H1 (cell line): ENCODE measurements at regions not wholly inside any gene's neighbourhood (a gene's known extent, or its start where the extent isn't known, plus 50 kb on each side); places are given as distances from the start of the nearest gene placed in this dataset.

Experiments used
- CTCF ChIA-PET: fragments of 300-600 bp; sonication (Branson Sonifier 250); formaldehyde crosslinking; loops from one replicate; lab custom pipeline; 2021; ENCODE audit not compliant: partially characterized antibody; lab: Charles Lee
- POLR2A ChIA-PET: fragments of 300-600 bp; sonication (Branson Sonifier 250); formaldehyde crosslinking; loops from one replicate; lab custom pipeline; 2021; ENCODE audit warnings: inconsistent platforms; ENCODE audit not compliant: partially characterized antibody; lab: Charles Lee
- DNase-seq, 2 experiments: peaks; one replicate each; pipeline versions ENCODE4 v3.0.0 to v3.0.0-alpha.2; 2010 to 2022; ENCODE audit warnings: low spot score in 2 of 2, low read depth in 1 of 2, mixed read lengths in 1 of 2
- FAIRE-seq: peaks from 2 replicates; lab custom pipeline; 2011; peaks lifted over from hg19 to GRCh38; lab: Jason Lieb, UNC
- H2AFZ ChIP-seq: 2 replicates; pipeline ENCODE4 v1.8.1; 2012; ENCODE audit warnings: low read length, inconsistent platforms
- H2AK5ac ChIP-seq: 2 replicates; pipeline ENCODE4 v1.6.1; 2013; ENCODE audit warnings: low read depth, low read length
- H2BK120ac ChIP-seq: replicated peaks from 2 replicates; pipeline ENCODE3; 2013; ENCODE audit warnings: low read depth, low read length, inconsistent platforms
- H2BK12ac ChIP-seq: 2 replicates; pipeline ENCODE4 v1.6.1; 2013; ENCODE audit warnings: low read depth, low read length
- H2BK15ac ChIP-seq: 2 replicates; pipeline ENCODE4 v1.6.1; 2013; ENCODE audit warnings: low read length
- H2BK20ac ChIP-seq: 2 replicates; pipeline ENCODE4 v1.6.1; 2013; ENCODE audit warnings: low read length
- H2BK5ac ChIP-seq: 2 replicates; pipeline ENCODE4 v1.6.1; 2013; ENCODE audit warnings: low read depth, low read length
- H3K14ac ChIP-seq: 2 replicates; pipeline ENCODE4 v1.6.1; 2013; ENCODE audit warnings: inconsistent platforms; ENCODE audit not compliant: insufficient read length
- H3K18ac ChIP-seq: 2 replicates; pipeline ENCODE4 v1.6.1; 2013; ENCODE audit warnings: low read length; ENCODE audit errors: extremely low read depth
- H3K23ac ChIP-seq: 2 replicates; pipeline ENCODE4 v1.6.1; 2013; ENCODE audit warnings: inconsistent platforms; ENCODE audit not compliant: insufficient read length
- H3K23me2 ChIP-seq: 2 replicates; pipeline ENCODE4 v1.6.1; 2013; ENCODE audit warnings: low read depth, low read length
- H3K27ac ChIP-seq: 2 replicates; pipeline ENCODE4 v1.6.1; 2011; ENCODE audit warnings: low read depth, low read length, inconsistent platforms
- H3K27me3 ChIP-seq, 4 experiments: replicated peaks in 1 of 4; 1 replicate in 1 of 4; 2 replicates in 3 of 4; pipeline versions ENCODE4 v1.6.1 to v1.8.1; 2011 to 2013; ENCODE audit warnings: low read length in 3 of 4, mild to moderate bottlenecking in 3 of 4, inconsistent platforms in 2 of 4, mixed read lengths in 2 of 4, moderate library complexity in 1 of 4; ENCODE audit not compliant: control insufficient read depth in 3 of 4, insufficient read depth in 3 of 4; ENCODE audit errors: extremely low read depth in 1 of 4
- H3K36me3 ChIP-seq, 4 experiments: 2 replicates each; pipeline versions ENCODE4 v1.6.1 to v1.8.1; 2011 to 2013; ENCODE audit warnings: mild to moderate bottlenecking in 4 of 4, low read length in 3 of 4, moderate library complexity in 2 of 4, control low read depth in 1 of 4, inconsistent platforms in 1 of 4; ENCODE audit not compliant: insufficient read depth in 4 of 4, control insufficient read depth in 2 of 4
- H3K4ac ChIP-seq: replicated peaks from 2 replicates; pipeline ENCODE3; 2013; ENCODE audit warnings: low read length, low read depth, mixed read lengths, inconsistent platforms; ENCODE audit not compliant: insufficient read length
- H3K4me1 ChIP-seq, 4 experiments: replicated peaks in 1 of 4; 1 replicate in 1 of 4; 2 replicates in 3 of 4; pipeline versions ENCODE4 v1.6.1 to v1.8.1; 2011 to 2013; ENCODE audit warnings: low read length in 3 of 4, inconsistent platforms in 2 of 4, mixed read lengths in 1 of 4; ENCODE audit not compliant: insufficient read depth in 4 of 4, control insufficient read depth in 3 of 4
- H3K4me2 ChIP-seq, 2 experiments: 2 replicates each; pipeline versions ENCODE4 v1.6.1 to v1.8.1; 2011 to 2013; ENCODE audit warnings: low read depth in 2 of 2, low read length in 2 of 2, control low read depth in 1 of 2, inconsistent platforms in 1 of 2, mild to moderate bottlenecking in 1 of 2; ENCODE audit not compliant: insufficient read depth in 1 of 2
- H3K4me3 ChIP-seq, 4 experiments: fragments of 200-600, 300-600 bp in 1 of 4; sonication (generic), shearing (Covaris generic), sonication (Bioruptor Twin) in 1 of 4; 2 replicates each; pipeline versions ENCODE4 v1.5.1 to v1.8.1; 2011 to 2016; ENCODE audit warnings: low read length in 4 of 4, low read depth in 3 of 4, control low read depth in 2 of 4, inconsistent platforms in 2 of 4, mild to moderate bottlenecking in 2 of 4, mixed read lengths in 1 of 4, moderate library complexity in 1 of 4; ENCODE audit not compliant: insufficient read depth in 2 of 4; ENCODE audit errors: extremely low read depth in 1 of 4
- H3K56ac ChIP-seq: replicated peaks from 2 replicates; pipeline ENCODE3; 2013; ENCODE audit warnings: low read depth, mild to moderate bottlenecking, mixed read lengths, low read length, inconsistent platforms; ENCODE audit not compliant: insufficient read length
- H3K79me1 ChIP-seq: 2 replicates; pipeline ENCODE4 v1.6.1; 2013; ENCODE audit warnings: low read depth, low read length, control low read depth
- H3K79me2 ChIP-seq, 2 experiments: 2 replicates each; pipeline versions ENCODE4 v1.6.1 to v1.8.1; 2012 to 2013; ENCODE audit warnings: low read length in 2 of 2, mild to moderate bottlenecking in 2 of 2, inconsistent platforms in 1 of 2; ENCODE audit not compliant: insufficient read depth in 2 of 2, control insufficient read depth in 1 of 2
- H3K9ac ChIP-seq, 4 experiments: replicated peaks in 1 of 4; 1 replicate in 1 of 4; 2 replicates in 3 of 4; pipeline versions ENCODE4 v1.6.1 to v1.8.1; 2011 to 2013; ENCODE audit warnings: low read depth in 3 of 4, low read length in 3 of 4, control low read depth in 2 of 4, mild to moderate bottlenecking in 2 of 4, moderate library complexity in 2 of 4, inconsistent platforms in 1 of 4; ENCODE audit errors: extremely low read depth in 1 of 4
- H3K9me3 ChIP-seq, 2 experiments: 2 replicates each; pipeline versions ENCODE4 v1.6.1 to v1.8.1; 2012 to 2013; ENCODE audit warnings: mild to moderate bottlenecking in 2 of 2, moderate library complexity in 2 of 2, control low read depth in 1 of 2, inconsistent platforms in 1 of 2, low read depth in 1 of 2, low read length in 1 of 2, mixed read lengths in 1 of 2; ENCODE audit not compliant: insufficient read depth in 2 of 2
- H4K20me1 ChIP-seq, 2 experiments: replicated peaks in 1 of 2; 2 replicates each; pipeline versions ENCODE3 to v1.8.1; 2011 to 2013; ENCODE audit warnings: inconsistent platforms in 2 of 2, low read length in 2 of 2, mild to moderate bottlenecking in 1 of 2; ENCODE audit not compliant: insufficient read depth in 2 of 2, control insufficient read depth in 1 of 2
- H4K5ac ChIP-seq: 2 replicates; pipeline ENCODE4 v1.6.1; 2013; ENCODE audit warnings: low read length, low read depth, mixed read lengths, inconsistent platforms; ENCODE audit not compliant: insufficient read length
- H4K8ac ChIP-seq: 2 replicates; pipeline ENCODE4 v1.8.0; 2013; ENCODE audit warnings: mild to moderate bottlenecking, moderate library complexity, low read length, inconsistent platforms; ENCODE audit not compliant: insufficient read depth; ENCODE audit errors: extremely low read depth
- H4K91ac ChIP-seq: replicated peaks from 2 replicates; pipeline ENCODE3; 2013; ENCODE audit warnings: low read length, mixed read lengths, inconsistent platforms; ENCODE audit not compliant: insufficient read length
- ASH2L ChIP-seq: fragments of 200-600, 300-600 bp; sonication (generic); IDR thresholded peaks from one replicate; pipeline ENCODE4 v1.7.1; 2017; ENCODE audit warnings: low read length
- BRCA1 ChIP-seq: IDR thresholded peaks from 2 replicates; pipeline ENCODE4 v1.6.1; 2012; ENCODE audit warnings: low read depth, low read length, improper control_type of control experiment
- CHD2 ChIP-seq: IDR thresholded peaks from 2 replicates; pipeline ENCODE4 v1.6.1; 2012; ENCODE audit warnings: low read length, improper control_type of control experiment
- CREB1 ChIP-seq: IDR thresholded peaks from 2 replicates; pipeline ENCODE4 v1.6.1; 2012; ENCODE audit warnings: inconsistent platforms
- HDAC2 ChIP-seq, 2 experiments: fragments of 300-600 bp in 1 of 2; sonication (generic) in 1 of 2; IDR thresholded peaks; 2 replicates each; pipeline ENCODE4 v1.6.1; 2011 to 2012; ENCODE audit warnings: low read depth in 2 of 2, low read length in 2 of 2, mild to moderate bottlenecking in 2 of 2, moderate library complexity in 2 of 2, borderline replicate concordance in 1 of 2, inconsistent platforms in 1 of 2
- JUN ChIP-seq: IDR thresholded peaks from 2 replicates; pipeline ENCODE4 v1.6.1; 2011; ENCODE audit warnings: low read depth, mild to moderate bottlenecking, improper control_type of control experiment, low read length
- RNF2 ChIP-seq: fragments of 200-900, 300-1000 bp; sonication (generic); IDR thresholded peaks from 2 replicates; pipeline ENCODE4 v1.7.1; 2016; ENCODE audit warnings: borderline replicate concordance, low read depth, mild to moderate bottlenecking, antibody characterized with exemption, low read length; ENCODE audit not compliant: poor library complexity, severe bottlenecking; ENCODE audit errors: missing control alignments
- SAP30 ChIP-seq: fragments of 300-600 bp; sonication (generic); IDR thresholded peaks from 2 replicates; pipeline ENCODE4 v1.7.1; 2012; ENCODE audit warnings: low read length, moderate library complexity, mild to moderate bottlenecking, inconsistent platforms; ENCODE audit not compliant: insufficient read depth, insufficient replicate concordance
- WGBS, 2 experiments: shearing (Covaris generic) in 1 of 2; methylation state at CpG; one replicate each; pipeline versions ENCODE4 v1.1.6 to v1.1.7; 2013 to 2015; ENCODE audit warnings: low lambda C conversion rate in 2 of 2, mixed read lengths in 2 of 2, inconsistent platforms in 1 of 2, low coverage in 1 of 2, missing lambda C conversion rate in 1 of 2; ENCODE audit not compliant: insufficient replicate concordance in 2 of 2, insufficient coverage in 1 of 2, insufficient read length in 1 of 2; ENCODE audit errors: extremely low coverage in 1 of 2, missing lambda C conversion rate in 1 of 2; 5-methylcytosine and 5-hydroxymethylcytosine counted together
- TF ChIP-seq, protein P1 (sequence below): IDR thresholded peaks from 2 replicates; pipeline ENCODE4 v1.6.1; 2012; ENCODE audit warnings: low read length, inconsistent platforms
- TF ChIP-seq, protein P2 (sequence below): IDR thresholded peaks from 2 replicates; pipeline ENCODE4 v1.6.1; 2011; ENCODE audit warnings: low read length, improper control_type of control experiment

DNA sequence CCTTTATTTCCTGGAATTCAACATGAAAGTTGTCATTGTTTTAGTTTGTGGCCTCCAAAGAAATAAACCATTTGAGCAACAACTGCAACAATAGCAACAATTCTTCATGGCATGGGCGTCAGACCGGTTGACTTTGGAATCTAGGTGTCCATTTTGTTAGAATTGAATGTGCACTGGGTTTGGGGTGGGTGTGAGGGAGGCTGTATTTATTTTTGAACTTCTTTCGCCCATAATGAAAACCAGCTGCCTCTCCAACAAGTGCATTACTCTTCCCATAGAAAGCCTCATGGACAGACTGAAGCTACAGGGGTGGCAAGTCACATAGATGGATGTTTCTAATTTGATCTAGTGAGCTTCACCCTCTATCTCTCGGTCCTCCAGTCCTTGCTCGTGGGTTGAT, 85.4 kb downstream of the ADAMTS15 start:
- POLR2A ChIA-PET, result no interaction called here
- Histone ChIP-seq H3K36me3 (no peaks in the 10 kb centered on the region), H3K4me3 (no peak overlapping the region)
- no peak for TF ChIP-seq ASH2L
- TF ChIP-seq, protein P1, sequence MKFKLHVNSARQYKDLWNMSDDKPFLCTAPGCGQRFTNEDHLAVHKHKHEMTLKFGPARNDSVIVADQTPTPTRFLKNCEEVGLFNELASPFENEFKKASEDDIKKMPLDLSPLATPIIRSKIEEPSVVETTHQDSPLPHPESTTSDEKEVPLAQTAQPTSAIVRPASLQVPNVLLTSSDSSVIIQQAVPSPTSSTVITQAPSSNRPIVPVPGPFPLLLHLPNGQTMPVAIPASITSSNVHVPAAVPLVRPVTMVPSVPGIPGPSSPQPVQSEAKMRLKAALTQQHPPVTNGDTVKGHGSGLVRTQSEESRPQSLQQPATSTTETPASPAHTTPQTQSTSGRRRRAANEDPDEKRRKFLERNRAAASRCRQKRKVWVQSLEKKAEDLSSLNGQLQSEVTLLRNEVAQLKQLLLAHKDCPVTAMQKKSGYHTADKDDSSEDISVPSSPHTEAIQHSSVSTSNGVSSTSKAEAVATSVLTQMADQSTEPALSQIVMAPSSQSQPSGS, result no peak
- TF ChIP-seq CHD2, result no peak
- TF ChIP-seq JUN, result no peak
- no peak for TF ChIP-seq RNF2
- TF ChIP-seq, protein P2, sequence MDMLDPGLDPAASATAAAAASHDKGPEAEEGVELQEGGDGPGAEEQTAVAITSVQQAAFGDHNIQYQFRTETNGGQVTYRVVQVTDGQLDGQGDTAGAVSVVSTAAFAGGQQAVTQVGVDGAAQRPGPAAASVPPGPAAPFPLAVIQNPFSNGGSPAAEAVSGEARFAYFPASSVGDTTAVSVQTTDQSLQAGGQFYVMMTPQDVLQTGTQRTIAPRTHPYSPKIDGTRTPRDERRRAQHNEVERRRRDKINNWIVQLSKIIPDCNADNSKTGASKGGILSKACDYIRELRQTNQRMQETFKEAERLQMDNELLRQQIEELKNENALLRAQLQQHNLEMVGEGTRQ, result no peak
- TF ChIP-seq SAP30, result no peak
- TF ChIP-seq HDAC2 (IDR thresholded peaks at IDR 0.05; ENCODE audit: borderline replicate concordance in 1 of 2, low read depth in 2 of 2, low read length in 2 of 2), result no peak
- no peak for TF ChIP-seq CREB1
- TF ChIP-seq BRCA1, result no peak

More for the DNA sequence above, 85.4 kb downstream of the ADAMTS15 start:
- H3K23ac ChIP-seq, result no peak overlapping the region
- no peaks in the 10 kb centered on the region for H3K9me3 ChIP-seq
- no peak overlapping the region for H2AK5ac ChIP-seq
- WGBS, 2 experiments, result 88% methylated on average over 5 of the region's 5 CpGs; no CpG with 5 or more reads in 1 of the 2 experiments
- no peak overlapping the region for H4K91ac ChIP-seq
- CTCF ChIA-PET, result interaction anchor here (0.7 to 2.1 kb wide), 5 partner anchors 8 to 328 kb away, joined by 3 to 7 read pairs (median 5); no protein-coding TSS in a partner anchor
- H3K56ac ChIP-seq, result no peak overlapping the region
- no peak overlapping the region for H4K5ac ChIP-seq
- no peaks in the 10 kb centered on the region for H3K27me3 ChIP-seq
- DNase-seq, result no peak
- FAIRE-seq, result no peak
- H3K14ac ChIP-seq, result no peak overlapping the region
- no peak overlapping the region for H2BK20ac ChIP-seq
- no peak overlapping the region for H2BK120ac ChIP-seq
- no peaks in the 10 kb centered on the region for H4K20me1 ChIP-seq
- H3K18ac ChIP-seq, result no peak overlapping the region
- H3K4me1 ChIP-seq, result no peaks in the 10 kb centered on the region; a peak in 2 of 7 replicates
- H2AFZ ChIP-seq, result no peak overlapping the region
- no peak overlapping the region for H2BK5ac ChIP-seq
- H3K79me1 ChIP-seq, result no peaks in the 10 kb centered on the region
- no peaks in the 10 kb centered on the region for H3K79me2 ChIP-seq
- H2BK12ac ChIP-seq, result no peak overlapping the region
- H3K27ac ChIP-seq, result no peak overlapping the region
- no peak overlapping the region for H4K8ac ChIP-seq
- H3K4me2 ChIP-seq, result no peak overlapping the region
- no peak overlapping the region for H2BK15ac ChIP-seq
- no peak overlapping the region for H3K9ac ChIP-seq
- H3K4ac ChIP-seq, result no peak overlapping the region
- no peaks in the 10 kb centered on the region for H3K23me2 ChIP-seq
